CD4-positive, alpha-beta T cell treated with Interleukin-2 at 100 ng/mL for 4 hours (primary cell): ENCODE measurements at regions not wholly inside any gene's neighbourhood (a gene's known extent, or its start where the extent isn't known, plus 50 kb on each side); places are given as distances from the start of the nearest gene placed in this dataset.
"Not testable (repeated sequence)": the region's sequence is repeated elsewhere in the genome, so short reads cannot be mapped to it uniquely, and the experiment has no call there.

Source experiments
- DNase-seq: peaks from one replicate; pipeline ENCODE4 v3.0.0-alpha.2; 2020; ENCODE audit warnings: low spot score

DNA sequence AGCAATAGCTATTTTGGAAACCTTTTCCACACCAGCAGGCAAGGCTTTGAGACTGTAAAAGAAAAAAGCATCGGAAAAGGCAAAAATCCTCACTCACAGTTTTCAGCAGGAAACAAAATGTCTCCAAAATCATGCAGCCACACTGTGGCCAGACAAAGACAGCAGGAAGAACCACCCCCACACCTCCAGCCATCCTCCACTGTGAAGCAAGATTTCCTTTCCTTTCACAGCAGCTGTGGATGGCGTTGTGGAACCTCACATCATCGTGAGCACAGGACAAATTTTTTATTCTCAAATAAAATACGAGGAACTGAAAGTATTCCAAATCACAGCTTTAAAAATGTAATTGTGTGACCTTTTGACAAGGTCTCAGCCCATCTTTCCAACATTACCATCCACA lies 351.7 kb upstream of the NOCT start:
- no peak for DNase-seq

DNA sequence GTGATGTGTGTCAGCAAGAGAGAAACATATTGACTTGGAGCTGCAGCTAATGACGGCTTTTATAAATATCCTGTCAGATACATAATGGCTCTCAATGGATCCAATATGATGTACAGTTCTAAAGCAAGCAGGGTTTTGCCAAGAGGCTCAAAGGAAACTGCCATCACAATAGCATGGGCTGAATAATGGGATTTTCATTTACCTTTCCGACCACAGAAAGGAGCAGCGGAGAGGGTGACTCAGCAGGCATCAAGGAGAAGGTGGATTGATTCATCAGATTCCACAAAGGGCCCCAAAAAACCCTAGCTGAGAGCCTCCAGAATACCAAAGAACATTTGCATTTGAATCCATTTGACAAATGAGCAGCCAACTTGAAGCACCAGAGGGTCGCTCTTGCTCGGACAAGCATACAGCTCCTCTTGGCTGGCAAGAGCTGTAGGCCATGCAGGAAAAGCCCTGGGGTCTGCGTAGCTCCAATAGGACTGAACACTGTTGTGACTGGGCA lies 355.7 kb upstream of the NOCT start:
- no peak for DNase-seq

- DNase-seq = no peak
Measured at GRCh38 chr4:138659037-138659811, 356.4 kb upstream of the NOCT start.

DNA sequence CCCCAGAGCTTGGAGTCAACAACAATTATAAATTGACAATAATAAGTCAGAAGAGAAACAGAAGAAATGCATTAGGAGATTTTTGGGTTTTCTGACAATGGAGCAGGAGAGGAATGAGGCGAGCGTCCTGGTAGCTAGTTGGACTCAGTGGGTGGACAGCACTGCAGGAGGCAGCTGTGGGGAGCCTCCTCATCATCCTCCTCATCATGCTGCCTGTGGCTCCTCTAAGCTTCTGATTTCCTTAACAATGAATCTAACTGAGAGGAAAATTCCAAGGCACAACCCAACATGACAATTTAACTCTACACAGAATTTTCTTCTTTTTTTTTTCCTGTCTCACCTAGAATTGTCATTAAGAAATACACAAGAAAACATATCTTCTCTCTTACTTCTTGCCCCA lies 357.1 kb upstream of the NOCT start:
- DNase-seq = no peak

DNA sequence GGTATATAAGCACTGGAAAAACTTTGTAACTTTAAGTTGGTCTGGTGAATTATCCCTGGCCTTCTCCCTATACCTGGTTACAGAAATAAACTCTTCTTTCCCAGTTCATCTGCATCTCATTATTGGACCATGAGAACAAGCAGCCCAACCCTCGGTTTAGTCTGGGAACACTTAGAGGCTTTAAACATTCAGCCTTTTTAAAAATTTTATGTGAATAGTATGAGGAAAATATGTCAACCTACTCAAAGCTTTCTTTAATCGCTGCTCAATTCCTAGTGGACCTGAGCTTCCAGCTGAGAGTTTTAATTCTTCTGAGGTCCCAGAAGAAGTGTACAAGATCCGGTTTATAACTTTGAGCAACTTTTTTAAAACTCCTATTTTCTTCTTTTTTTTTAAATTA lies 358.6 kb upstream of the NOCT start:
- DNase-seq = no peak

DNA sequence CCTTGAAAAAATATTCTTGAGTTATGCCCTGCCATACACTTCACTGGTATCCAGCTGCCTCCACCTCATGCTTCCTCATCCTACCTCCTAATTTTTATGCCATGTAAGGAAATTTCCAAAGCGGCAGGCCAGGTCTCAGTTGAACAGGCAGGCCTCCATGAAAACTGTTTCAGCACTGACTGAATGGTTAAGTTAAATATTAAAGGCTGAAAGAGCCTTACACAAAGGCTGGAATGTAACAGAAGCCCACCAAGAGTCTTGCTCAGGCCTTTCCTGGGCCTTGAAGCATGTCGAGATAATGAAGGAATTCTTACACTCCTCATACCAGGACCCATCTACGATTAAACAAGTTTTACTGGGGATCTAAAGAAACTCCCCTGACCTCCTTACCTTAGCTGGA lies 359.6 kb upstream of the NOCT start:
- DNase-seq = no peak

DNA sequence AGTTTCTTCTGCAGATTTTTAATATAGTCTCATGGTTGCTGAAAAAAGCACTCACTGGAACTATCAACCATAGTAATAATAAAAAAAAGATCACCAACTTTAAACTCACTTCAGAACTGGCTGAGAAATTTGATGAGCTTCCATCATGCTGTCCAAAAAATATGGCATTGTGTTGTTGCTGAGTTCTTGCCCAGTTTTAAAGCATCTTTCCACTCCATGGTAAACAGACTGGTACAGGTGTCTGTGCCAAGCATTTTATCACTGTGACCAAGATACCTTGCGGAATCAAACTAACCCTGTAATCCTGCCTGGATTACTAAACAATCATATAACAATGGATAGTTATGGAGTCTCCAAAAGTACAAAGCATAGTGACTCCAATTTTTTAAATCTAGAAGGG lies 360.3 kb upstream of the NOCT start:
- no peak for DNase-seq

- DNase-seq = no peak
Measured at GRCh38 chr4:138650929-138651448, 364.6 kb upstream of the NOCT start.

DNA sequence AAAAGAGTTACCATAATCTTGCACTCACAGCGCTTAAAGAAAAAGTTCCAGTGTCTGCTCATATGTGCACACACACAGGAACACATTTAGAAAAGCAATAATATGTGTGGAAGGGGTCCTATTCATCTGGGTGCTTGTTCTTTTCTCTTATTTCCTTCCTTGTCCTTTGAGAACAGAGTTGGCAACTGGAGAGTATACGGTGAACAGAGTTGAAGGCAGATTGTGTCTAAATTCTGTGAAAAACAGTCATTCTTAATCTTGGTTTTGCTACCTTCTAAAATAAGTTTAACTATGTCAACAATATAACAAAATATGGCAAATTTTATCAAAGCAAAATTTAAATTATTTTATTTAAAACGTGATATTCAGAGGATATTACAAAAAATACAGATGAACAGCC lies 365.1 kb upstream of the NOCT start:
- no peak for DNase-seq

- DNase-seq = no peak
Measured at GRCh38 chr4:138647433-138647832, 368.1 kb upstream of the NOCT start.

- DNase-seq = no peak
Measured at GRCh38 chr4:138646383-138646782, 369.2 kb upstream of the NOCT start.

GRCh38 chr4:138645289-138645688 lies 370.3 kb upstream of the NOCT start:
- no peak for DNase-seq

DNA sequence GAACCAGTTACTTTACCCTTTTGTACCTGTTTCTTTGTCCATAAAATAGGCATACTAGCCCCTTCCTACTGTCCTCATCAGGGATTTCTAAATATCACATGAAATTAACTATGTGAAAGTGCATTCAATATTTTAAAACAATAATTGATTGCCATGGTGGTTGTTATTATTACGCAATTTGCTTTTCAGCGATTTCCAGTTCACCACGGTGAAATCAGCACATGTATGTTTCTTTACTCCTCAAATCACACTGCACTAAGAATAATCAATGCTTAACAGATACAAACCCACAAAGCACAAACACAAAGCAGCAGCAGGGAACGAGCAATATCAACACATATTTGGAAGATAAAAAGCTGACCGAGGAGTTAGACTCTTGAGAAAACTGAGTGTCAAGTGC lies 371.3 kb upstream of the NOCT start:
- no peak for DNase-seq

GRCh38 chr4:138643827-138644226 lies 371.8 kb upstream of the NOCT start:
- DNase-seq = no peak

- no peak for DNase-seq
Measured at GRCh38 chr4:138639018-138639741, 376.4 kb upstream of the NOCT start.

DNA sequence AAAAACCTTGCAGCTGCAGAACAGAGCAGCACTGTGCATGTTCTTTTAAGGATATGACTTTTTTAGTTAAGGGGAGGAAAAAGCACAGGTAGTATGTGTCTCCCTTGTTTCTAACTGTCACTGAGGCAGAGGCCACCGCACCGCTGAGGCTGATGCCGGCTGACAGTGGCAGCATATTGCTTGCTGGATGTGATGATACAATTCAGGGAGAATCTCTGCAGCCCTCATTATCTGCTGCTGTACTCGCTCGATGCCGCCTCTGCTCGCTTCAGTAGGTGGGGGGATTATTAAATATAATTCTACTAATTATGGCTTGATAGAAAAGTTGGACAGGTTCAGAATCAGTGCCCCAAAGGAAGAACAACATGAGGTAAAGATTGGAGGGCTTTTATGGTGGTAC lies 378.8 kb upstream of the NOCT start:
- no peak for DNase-seq

GRCh38 chr4:138634915-138635314 lies 380.7 kb upstream of the NOCT start:
- DNase-seq = no peak

- DNase-seq = no peak
Measured at GRCh38 chr4:138633580-138633904, 382.0 kb upstream of the NOCT start.

GRCh38 chr4:138632856-138633579 lies 382.6 kb upstream of the NOCT start:
- no peak for DNase-seq

- no peak for DNase-seq
Measured at GRCh38 chr4:138630666-138631065, 384.9 kb upstream of the NOCT start.

GRCh38 chr4:138629669-138630068 lies 385.9 kb upstream of the NOCT start:
- DNase-seq = no peak

GRCh38 chr4:138627096-138627495 lies 384.9 kb upstream of the SLC7A11 start:
- DNase-seq = no peak

- DNase-seq = not testable (repeated sequence)
Measured at GRCh38 chr4:138622362-138622761, 380.2 kb upstream of the SLC7A11 start.
